ENCODE measurements at regions not wholly inside any gene's neighbourhood (a gene's known extent, or its start where the extent isn't known, plus 50 kb on each side); places are given as distances from the start of the nearest gene placed in this dataset.

GRCh38 chr16:73629011-73629410 is 581.1 kb upstream of the ZFHX3 start:
- Histone ChIP-seq H3K9ac (ENCODE audit: control insufficient read depth, extremely low read depth, insufficient read depth, low read length) (no peak overlapping the region), H3K9me3 (ENCODE audit: control insufficient read depth, low read depth, low read length) (no peaks in the 10 kb centered on the region), H3K79me2 (ENCODE audit: control insufficient read depth, insufficient read depth, low read length) (no peaks in the 10 kb centered on the region), H3K4me1 (ENCODE audit: control insufficient read depth, extremely low read depth, insufficient read depth, low read length) (no peaks in the 10 kb centered on the region), H3K4me3 (ENCODE audit: control insufficient read depth in 2 of 3, extremely low read depth in 1 of 3, insufficient read depth in 2 of 3, low read depth in 1 of 3, low read length in 3 of 3) (no peak overlapping the region), H3K36me3 (ENCODE audit: control insufficient read depth in 2 of 2, extremely low read depth in 1 of 2, insufficient read depth in 2 of 2, low read length in 2 of 2) (no peaks in the 10 kb centered on the region), H2AFZ (ENCODE audit: control insufficient read depth, low read length) (no peak overlapping the region), H3K9me1 (ENCODE audit: control insufficient read depth, extremely low read depth, insufficient read depth, low read length) (no peaks in the 10 kb centered on the region), H3K4me2 (ENCODE audit: control insufficient read depth, extremely low read depth, insufficient read depth, low read depth, low read length) (no peak overlapping the region), H4K20me1 (ENCODE audit: control insufficient read depth, extremely low read depth, insufficient read depth, low read length) (no peaks in the 10 kb centered on the region), H3K27me3 (ENCODE audit: control insufficient read depth, extremely low read depth, insufficient read depth, low read length) (no peaks in the 10 kb centered on the region), H3K27ac (ENCODE audit: control insufficient read depth, insufficient read depth, low read length) (no peak overlapping the region)
- FAIRE-seq (no peak), DNase-seq (ENCODE audit: low read depth, low spot score) (no peak)
- no peak for TF ChIP-seq CTCF (optimal IDR thresholded peaks at IDR 0.05 in 1 of 3, IDR thresholded peaks at IDR 0.05 in 1 of 3, conservative IDR thresholded peaks at IDR 0.05 in 1 of 3; ENCODE audit: extremely low read depth in 1 of 3, insufficient read depth in 2 of 3, low read length in 3 of 3)
- TF ChIP-seq EZH2 (IDR thresholded peaks at IDR 0.05; ENCODE audit: low read length), result no peak
- dilution Hi-C loops (cut with MboI; ENCODE audit: extremely low pct_ligation_motif_present, low sequenced_read_pairs), result no loop called here

- no peaks in the 10 kb centered on the region for H3K27me3 ChIP-seq (ENCODE audit: control insufficient read depth, extremely low read depth, insufficient read depth, low read length)
- no peak overlapping the region for H3K9ac ChIP-seq (ENCODE audit: control insufficient read depth, extremely low read depth, insufficient read depth, low read length)
- no peak for TF ChIP-seq CTCF (optimal IDR thresholded peaks at IDR 0.05 in 1 of 3, IDR thresholded peaks at IDR 0.05 in 1 of 3, conservative IDR thresholded peaks at IDR 0.05 in 1 of 3; ENCODE audit: extremely low read depth in 1 of 3, insufficient read depth in 2 of 3, low read length in 3 of 3)
- no peak for TF ChIP-seq EZH2 (IDR thresholded peaks at IDR 0.05; ENCODE audit: low read length)
- H3K9me1 ChIP-seq (ENCODE audit: control insufficient read depth, extremely low read depth, insufficient read depth, low read length), result no peaks in the 10 kb centered on the region
- no peaks in the 10 kb centered on the region for H4K20me1 ChIP-seq (ENCODE audit: control insufficient read depth, extremely low read depth, insufficient read depth, low read length)
- no peaks in the 10 kb centered on the region for H3K36me3 ChIP-seq (ENCODE audit: control insufficient read depth in 2 of 2, extremely low read depth in 1 of 2, insufficient read depth in 2 of 2, low read length in 2 of 2)
- H3K27ac ChIP-seq (ENCODE audit: control insufficient read depth, insufficient read depth, low read length), result no peak overlapping the region
- DNase-seq (ENCODE audit: low read depth, low spot score) (no peak), FAIRE-seq (no peak)
- no peaks in the 10 kb centered on the region for H3K79me2 ChIP-seq (ENCODE audit: control insufficient read depth, insufficient read depth, low read length)
- H3K9me3 ChIP-seq (ENCODE audit: control insufficient read depth, low read depth, low read length), result no peaks in the 10 kb centered on the region
- no peak overlapping the region for H2AFZ ChIP-seq (ENCODE audit: control insufficient read depth, low read length)
- dilution Hi-C loops (cut with MboI; ENCODE audit: extremely low pct_ligation_motif_present, low sequenced_read_pairs), result no loop called here
- no peak overlapping the region for H3K4me3 ChIP-seq (ENCODE audit: control insufficient read depth in 2 of 3, extremely low read depth in 1 of 3, insufficient read depth in 2 of 3, low read depth in 1 of 3, low read length in 3 of 3)
- H3K4me1 ChIP-seq (ENCODE audit: control insufficient read depth, extremely low read depth, insufficient read depth, low read length), result no peaks in the 10 kb centered on the region
- H3K4me2 ChIP-seq (ENCODE audit: control insufficient read depth, extremely low read depth, insufficient read depth, low read depth, low read length), result no peak overlapping the region
Observed at GRCh38 chr16:73617738-73618137, 569.8 kb upstream of the ZFHX3 start.

All from keratinocyte (primary cell).